Thyroid gland (tissue), 4 donors: ENCODE measurements at regions not wholly inside any gene's neighbourhood (a gene's known extent, or its start where the extent isn't known, plus 50 kb on each side); places are given as distances from the start of the nearest gene placed in this dataset.

Experiments
- DNase-seq, 2 donors: peaks; one replicate each; pipeline ENCODE4 v3.0.0-alpha.2; 2019
- H3K27ac ChIP-seq, 3 donors: fragments of 200-600 bp; sonication (generic); 1 replicate in 2 of 3; 2 replicates in 1 of 3; pipeline ENCODE4 v1.5.1; 2016 to 2019; ENCODE audit warnings: mild to moderate bottlenecking in 1 of 3, moderate library complexity in 1 of 3
- H3K27me3 ChIP-seq: fragments of 200-600 bp; sonication (generic); one replicate; pipeline ENCODE4 v1.5.1; 2019
- H3K36me3 ChIP-seq, 2 donors: fragments of 200-600 bp; sonication (generic); one replicate each; pipeline ENCODE4 v1.5.1; 2016 to 2019
- H3K4me1 ChIP-seq, 2 donors: fragments of 200-600 bp; sonication (generic); one replicate each; pipeline ENCODE4 v1.5.1; 2017 to 2019
- H3K4me3 ChIP-seq, 3 donors: fragments of 200-600 bp; sonication (generic); replicated peaks in 1 of 3; 1 replicate in 2 of 3; 2 replicates in 1 of 3; pipeline ENCODE4 v1.5.1; 2016; ENCODE audit warnings: mild to moderate bottlenecking in 1 of 3
- H3K9me3 ChIP-seq: fragments of 200-600 bp; sonication (generic); one replicate; pipeline ENCODE4 v1.5.1; 2017
- POLR2A ChIP-seq, 2 donors: fragments of 450-650 bp; IDR thresholded peaks; one replicate each; pipeline ENCODE4 v1.6.1; 2017; ENCODE audit warnings: antibody characterized with exemption in 2 of 2, mild to moderate bottlenecking in 2 of 2, moderate library complexity in 1 of 2
- WGBS, 2 donors: methylation state at CpG; one replicate each; pipeline ENCODE4 v1.1.5; 2017; 5-methylcytosine and 5-hydroxymethylcytosine counted together
- intact Hi-C: fragments of 100-400 bp; cut with DNase I; formaldehyde crosslinking; loops from one replicate; pipeline ENCODE4 v1.15.1; 2023
- TF ChIP-seq, protein P1 (sequence below), 6 experiments: fragments of 200-600 bp in 3 of 6; fragments of 450-650 bp in 3 of 6; sonication (generic) in 3 of 6; IDR thresholded peaks; one replicate each; pipeline ENCODE4 v1.5.1; 2016 to 2019; ENCODE audit warnings: antibody characterized with exemption in 6 of 6, mild to moderate bottlenecking in 2 of 6, inconsistent platforms in 1 of 6, moderate library complexity in 1 of 6

DNA sequence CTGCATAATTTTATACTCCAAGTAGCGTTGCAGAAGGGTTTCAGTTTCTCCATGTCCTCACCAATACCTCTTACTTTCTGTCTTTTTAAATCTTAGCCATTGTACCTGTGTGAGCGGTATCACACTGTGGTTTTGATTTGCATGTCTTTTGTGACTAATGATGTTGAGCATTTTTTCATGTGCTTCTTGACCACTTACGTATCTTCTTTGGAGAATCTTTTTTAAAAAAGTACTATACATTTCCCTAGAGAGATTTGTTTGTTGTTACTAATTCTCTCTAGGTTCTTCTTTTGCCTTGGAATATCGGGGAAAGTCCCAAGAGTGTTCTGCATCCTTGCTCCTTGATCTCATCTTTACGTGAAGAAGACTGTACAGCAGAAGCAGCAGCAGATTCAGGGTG is 81.8 kb upstream of the WARS2 start:
- no peak overlapping the region for H3K27ac ChIP-seq
- WGBS, 2 donors = 94% methylated on average over 5 of the region's 5 CpGs
- H3K27me3 ChIP-seq = no peaks in the 10 kb centered on the region
- DNase-seq = no peak
- no peaks in the 10 kb centered on the region for H3K4me1 ChIP-seq
- peaks cover 0 to 2% of the 10 kb centered on the region in 2 donors for H3K36me3 ChIP-seq
- intact Hi-C loops = no loop called here
- no peaks in the 10 kb centered on the region for H3K9me3 ChIP-seq
- H3K4me3 ChIP-seq = no peak overlapping the region
- TF ChIP-seq, protein P1, sequence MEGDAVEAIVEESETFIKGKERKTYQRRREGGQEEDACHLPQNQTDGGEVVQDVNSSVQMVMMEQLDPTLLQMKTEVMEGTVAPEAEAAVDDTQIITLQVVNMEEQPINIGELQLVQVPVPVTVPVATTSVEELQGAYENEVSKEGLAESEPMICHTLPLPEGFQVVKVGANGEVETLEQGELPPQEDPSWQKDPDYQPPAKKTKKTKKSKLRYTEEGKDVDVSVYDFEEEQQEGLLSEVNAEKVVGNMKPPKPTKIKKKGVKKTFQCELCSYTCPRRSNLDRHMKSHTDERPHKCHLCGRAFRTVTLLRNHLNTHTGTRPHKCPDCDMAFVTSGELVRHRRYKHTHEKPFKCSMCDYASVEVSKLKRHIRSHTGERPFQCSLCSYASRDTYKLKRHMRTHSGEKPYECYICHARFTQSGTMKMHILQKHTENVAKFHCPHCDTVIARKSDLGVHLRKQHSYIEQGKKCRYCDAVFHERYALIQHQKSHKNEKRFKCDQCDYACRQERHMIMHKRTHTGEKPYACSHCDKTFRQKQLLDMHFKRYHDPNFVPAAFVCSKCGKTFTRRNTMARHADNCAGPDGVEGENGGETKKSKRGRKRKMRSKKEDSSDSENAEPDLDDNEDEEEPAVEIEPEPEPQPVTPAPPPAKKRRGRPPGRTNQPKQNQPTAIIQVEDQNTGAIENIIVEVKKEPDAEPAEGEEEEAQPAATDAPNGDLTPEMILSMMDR (IDR thresholded peaks at IDR 0.05) = no peak
- TF ChIP-seq POLR2A (IDR thresholded peaks at IDR 0.05) = no peak

DNA sequence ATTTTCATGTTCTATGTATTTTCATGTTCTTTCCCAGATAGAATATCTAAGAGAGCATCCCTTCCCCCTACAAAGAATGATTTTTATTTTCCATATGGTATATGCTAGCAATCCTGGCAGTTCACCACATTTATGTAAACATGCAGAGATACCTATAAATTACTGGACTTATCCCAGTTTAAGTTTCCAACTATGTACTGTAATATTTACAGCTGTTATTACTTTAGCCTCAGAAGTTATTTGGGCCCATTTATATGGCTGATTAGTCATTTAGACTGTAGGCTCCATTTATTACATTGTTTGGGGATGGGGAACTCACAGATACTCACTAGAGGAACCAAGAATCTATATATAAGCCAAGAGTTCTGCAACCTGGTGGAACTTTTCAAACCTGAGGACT is 84.8 kb upstream of the WARS2 start:
- Histone ChIP-seq H3K4me1 (no peaks in the 10 kb centered on the region), H3K36me3 (no peaks in the 10 kb centered on the region)
- intact Hi-C loops = no loop called here

DNA sequence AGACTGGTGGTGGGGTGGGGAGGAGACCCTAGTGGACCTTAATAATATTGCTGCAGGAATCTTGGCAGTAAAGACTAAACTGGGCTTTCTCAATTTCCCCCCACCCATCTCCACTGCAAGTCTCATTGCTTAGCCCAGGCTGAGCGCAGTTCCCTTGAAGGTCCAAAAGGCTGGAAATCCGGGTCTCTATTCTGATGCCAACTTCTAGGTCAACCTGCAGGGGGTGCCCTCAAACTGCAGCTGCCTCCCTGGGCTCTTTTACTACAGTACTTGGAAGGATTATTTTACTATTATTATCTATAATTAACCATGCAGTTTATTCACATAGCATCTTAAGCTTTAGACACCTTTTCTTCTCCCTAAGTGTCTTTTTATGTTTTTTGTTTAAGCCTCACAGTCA is 85.4 kb upstream of the WARS2 start:
- TF ChIP-seq, protein P1 (IDR thresholded peaks at IDR 0.05) = no peak
- TF ChIP-seq POLR2A (IDR thresholded peaks at IDR 0.05) = no peak
- H3K4me3 ChIP-seq = no peak overlapping the region
- intact Hi-C loops = no loop called here
- WGBS, 2 donors = 87 to 88% methylated on average over 2 of the region's 2 CpGs
- H3K27ac ChIP-seq = no peak overlapping the region
- H3K36me3 ChIP-seq = no peaks in the 10 kb centered on the region
- no peaks in the 10 kb centered on the region for H3K9me3 ChIP-seq
- no peak for DNase-seq
- no peaks in the 10 kb centered on the region for H3K27me3 ChIP-seq
- H3K4me1 ChIP-seq = no peaks in the 10 kb centered on the region

More for the DNA sequence above, 84.8 kb upstream of the WARS2 start:
- TF ChIP-seq, protein P1 (IDR thresholded peaks at IDR 0.05) = no peak
- no peak for TF ChIP-seq POLR2A (IDR thresholded peaks at IDR 0.05)
- no peak for DNase-seq
- no peaks in the 10 kb centered on the region for H3K9me3 ChIP-seq
- H3K27me3 ChIP-seq = no peaks in the 10 kb centered on the region
- H3K27ac ChIP-seq = no peak overlapping the region
- H3K4me3 ChIP-seq = no peak overlapping the region

DNA sequence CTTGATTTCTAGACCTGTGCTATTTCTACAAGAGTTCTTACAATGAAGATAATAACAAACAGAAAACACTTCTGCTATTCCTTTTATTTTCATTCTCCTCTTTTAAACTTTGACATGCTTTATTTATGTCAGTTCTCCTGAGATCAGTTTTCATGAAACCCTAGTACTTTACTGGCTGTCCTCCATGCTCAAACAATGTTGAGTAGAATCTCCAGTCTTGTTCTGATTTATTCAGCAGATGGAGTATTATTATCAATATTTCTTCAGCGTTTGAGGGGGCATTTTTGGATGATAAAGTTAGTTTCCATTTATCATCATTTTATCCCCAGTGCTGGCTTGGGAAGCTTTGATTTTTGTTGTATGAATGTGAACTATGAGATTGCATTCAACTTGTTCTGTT is 85.9 kb upstream of the WARS2 start:
- no peak for DNase-seq
- Histone ChIP-seq H3K4me1 (no peaks in the 10 kb centered on the region), H3K36me3 (no peaks in the 10 kb centered on the region), H3K4me3 (no peak overlapping the region), H3K27ac (no peak overlapping the region), H3K9me3 (no peaks in the 10 kb centered on the region), H3K27me3 (no peaks in the 10 kb centered on the region)
- TF ChIP-seq POLR2A (IDR thresholded peaks at IDR 0.05) = no peak
- TF ChIP-seq, protein P1 (IDR thresholded peaks at IDR 0.05) = no peak
- intact Hi-C loops = no loop called here
- WGBS, 2 donors = 86 to 88% methylated on average over 1 of the region's 1 CpG

DNA sequence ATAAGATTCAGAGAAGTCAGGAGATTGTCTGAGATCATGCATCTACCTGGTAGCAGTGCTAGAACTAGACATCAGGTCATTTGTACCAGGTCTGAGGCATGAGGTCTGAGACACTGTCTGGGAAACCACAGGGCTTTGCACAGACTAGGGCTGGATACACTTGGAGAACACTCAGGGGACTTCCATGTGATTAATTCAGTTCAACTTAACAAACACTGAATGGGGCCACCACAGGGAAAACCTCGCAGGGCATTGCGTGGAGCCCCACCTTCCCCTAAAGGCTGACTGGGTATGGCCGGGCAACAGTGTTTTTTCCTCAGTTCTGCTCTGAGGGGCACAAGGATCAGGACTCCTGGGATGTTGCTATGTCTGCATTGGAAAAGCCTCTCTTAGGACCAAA is 86.5 kb upstream of the WARS2 start:
- no peaks in the 10 kb centered on the region for H3K27me3 ChIP-seq
- WGBS, 2 donors = 53% methylated on average over 3 of the region's 3 CpGs; no CpG with 5 or more reads in 1 of the 2 donors
- DNase-seq = no peak

More for the DNA sequence above, 86.5 kb upstream of the WARS2 start:
- Histone ChIP-seq H3K9me3 (no peaks in the 10 kb centered on the region), H3K4me1 (no peaks in the 10 kb centered on the region), H3K27ac (no peak overlapping the region), H3K4me3 (no peak overlapping the region), H3K36me3 (no peaks in the 10 kb centered on the region)
- TF ChIP-seq, protein P1 (IDR thresholded peaks at IDR 0.05) = no peak
- TF ChIP-seq POLR2A (IDR thresholded peaks at IDR 0.05) = no peak
- intact Hi-C loops = no loop called here
